ENCODE measurements at regions not wholly inside any gene's neighbourhood (a gene's known extent, or its start where the extent isn't known, plus 50 kb on each side); places are given as distances from the start of the nearest gene placed in this dataset.

DNA sequence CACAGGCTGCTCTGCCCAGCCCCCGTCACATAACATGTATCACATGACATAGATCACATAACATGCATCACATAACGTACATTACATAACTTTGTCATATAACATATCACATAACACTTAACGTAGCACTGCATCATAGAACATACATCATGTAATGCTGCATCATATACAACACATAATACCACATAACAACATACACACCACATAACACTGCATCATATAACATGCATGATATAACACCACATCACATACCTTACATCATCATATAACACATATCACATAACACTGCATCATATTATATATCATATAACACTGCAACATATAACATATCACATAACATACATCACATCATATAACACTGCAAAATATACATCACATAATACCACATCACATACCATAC lies 83.8 kb downstream of the AXIN2 start:
- no peak overlapping the region for H3K4me3 Mint-ChIP-seq
- H3K36me3 Mint-ChIP-seq (ENCODE audit: low read depth), result peaks cover 2% of the 10 kb centered on the region
- peaks cover 16% of the 10 kb centered on the region for H3K9me3 Mint-ChIP-seq
- H3K27me3 Mint-ChIP-seq (ENCODE audit: low read depth), result peaks cover 4% of the 10 kb centered on the region
- peaks cover 45% of the 10 kb centered on the region for H3K4me1 Mint-ChIP-seq
- TF ChIP-seq, protein P1, sequence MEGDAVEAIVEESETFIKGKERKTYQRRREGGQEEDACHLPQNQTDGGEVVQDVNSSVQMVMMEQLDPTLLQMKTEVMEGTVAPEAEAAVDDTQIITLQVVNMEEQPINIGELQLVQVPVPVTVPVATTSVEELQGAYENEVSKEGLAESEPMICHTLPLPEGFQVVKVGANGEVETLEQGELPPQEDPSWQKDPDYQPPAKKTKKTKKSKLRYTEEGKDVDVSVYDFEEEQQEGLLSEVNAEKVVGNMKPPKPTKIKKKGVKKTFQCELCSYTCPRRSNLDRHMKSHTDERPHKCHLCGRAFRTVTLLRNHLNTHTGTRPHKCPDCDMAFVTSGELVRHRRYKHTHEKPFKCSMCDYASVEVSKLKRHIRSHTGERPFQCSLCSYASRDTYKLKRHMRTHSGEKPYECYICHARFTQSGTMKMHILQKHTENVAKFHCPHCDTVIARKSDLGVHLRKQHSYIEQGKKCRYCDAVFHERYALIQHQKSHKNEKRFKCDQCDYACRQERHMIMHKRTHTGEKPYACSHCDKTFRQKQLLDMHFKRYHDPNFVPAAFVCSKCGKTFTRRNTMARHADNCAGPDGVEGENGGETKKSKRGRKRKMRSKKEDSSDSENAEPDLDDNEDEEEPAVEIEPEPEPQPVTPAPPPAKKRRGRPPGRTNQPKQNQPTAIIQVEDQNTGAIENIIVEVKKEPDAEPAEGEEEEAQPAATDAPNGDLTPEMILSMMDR (conservative IDR thresholded peaks at IDR 0.05), result no peak
- no peak overlapping the region for H3K27ac Mint-ChIP-seq (ENCODE audit: unreplicated experiment)
- no peak for DNase-seq (ENCODE audit: low read depth, low spot score)

DNA sequence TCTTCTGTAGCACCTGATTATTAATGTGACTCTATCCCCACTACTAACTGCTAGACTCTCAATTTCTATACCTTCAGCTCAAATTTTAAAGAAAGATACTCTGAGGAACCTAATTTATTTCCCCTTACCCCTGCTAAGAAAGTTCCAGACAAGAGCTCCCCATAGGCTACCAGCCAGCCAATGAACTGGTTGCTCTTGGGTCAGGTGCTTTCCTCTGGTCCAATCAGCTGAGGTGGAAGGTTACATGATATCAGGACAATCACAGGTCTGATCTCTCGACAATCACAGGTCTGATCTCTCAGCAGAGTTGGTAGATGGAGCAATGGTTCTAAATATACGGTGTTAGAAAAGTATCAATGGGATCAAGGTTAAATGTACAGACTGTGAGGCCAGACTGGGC lies 86.8 kb downstream of the AXIN2 start:
- Mint-ChIP-seq H3K4me3 (no peak overlapping the region), H3K27ac (ENCODE audit: unreplicated experiment) (no peak overlapping the region), H3K27me3 (ENCODE audit: low read depth) (peaks cover 4% of the 10 kb centered on the region), H3K4me1 (peaks cover 46% of the 10 kb centered on the region), H3K36me3 (ENCODE audit: low read depth) (peaks cover 2% of the 10 kb centered on the region), H3K9me3 (peaks cover 13% of the 10 kb centered on the region)
- DNase-seq (ENCODE audit: low read depth, low spot score), result no peak
- TF ChIP-seq, protein P1 (conservative IDR thresholded peaks at IDR 0.05), result no peak

DNA sequence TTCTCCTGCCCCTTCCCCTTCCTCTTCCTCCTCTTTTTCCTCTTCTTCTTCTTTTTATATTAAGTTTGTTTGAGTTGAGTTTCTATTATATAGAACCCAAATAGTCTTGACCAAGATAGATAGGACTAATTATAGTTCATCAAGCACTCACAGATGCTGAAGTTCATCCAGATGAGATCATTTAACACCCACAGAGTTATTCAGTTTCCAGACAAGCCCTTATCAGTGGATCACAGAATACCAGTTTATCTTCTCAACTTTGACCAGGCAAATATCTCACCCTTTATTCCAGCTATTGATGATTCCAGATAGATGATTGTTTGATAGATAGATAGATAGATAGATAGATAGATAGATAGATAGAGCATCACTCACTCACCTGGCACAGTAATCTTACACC lies 87.5 kb downstream of the AXIN2 start:
- no peak for DNase-seq (ENCODE audit: low read depth, low spot score)
- TF ChIP-seq, protein P1 (conservative IDR thresholded peaks at IDR 0.05), result no peak
- Mint-ChIP-seq H3K27ac (ENCODE audit: unreplicated experiment) (no peak overlapping the region), H3K4me1 (peaks cover 46% of the 10 kb centered on the region), H3K9me3 (peaks cover 13% of the 10 kb centered on the region), H3K27me3 (ENCODE audit: low read depth) (peaks cover 4% of the 10 kb centered on the region), H3K36me3 (ENCODE audit: low read depth) (peaks cover 2% of the 10 kb centered on the region), H3K4me3 (no peak overlapping the region)

DNA sequence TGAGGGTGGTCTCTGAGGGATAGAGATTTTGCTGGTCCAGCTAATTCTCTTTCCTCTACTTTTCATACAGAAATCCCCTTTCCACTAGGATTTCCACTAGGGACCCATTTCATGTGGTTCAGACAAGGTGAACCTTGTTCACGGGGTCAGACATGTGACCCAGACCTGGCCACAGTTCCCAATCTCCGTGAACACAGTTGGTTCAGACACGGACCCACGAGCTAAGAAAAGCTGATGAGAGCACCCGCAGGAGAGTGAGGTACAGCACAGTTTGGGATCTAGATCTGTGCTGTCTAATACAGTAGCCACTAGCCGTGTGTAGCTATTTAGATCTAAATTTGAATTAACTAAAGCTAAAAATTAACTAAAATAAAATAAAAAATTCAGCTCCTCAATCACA lies 88.1 kb downstream of the AXIN2 start:
- peaks cover 2% of the 10 kb centered on the region for H3K36me3 Mint-ChIP-seq (ENCODE audit: low read depth)
- TF ChIP-seq, protein P1 (conservative IDR thresholded peaks at IDR 0.05), result no peak
- DNase-seq (ENCODE audit: low read depth, low spot score), result no peak
- no peak overlapping the region for H3K27ac Mint-ChIP-seq (ENCODE audit: unreplicated experiment)
- H3K4me3 Mint-ChIP-seq, result no peak overlapping the region
- H3K9me3 Mint-ChIP-seq, result peaks cover 13% of the 10 kb centered on the region
- peaks cover 48% of the 10 kb centered on the region for H3K4me1 Mint-ChIP-seq
- H3K27me3 Mint-ChIP-seq (ENCODE audit: low read depth), result peaks cover 4% of the 10 kb centered on the region

DNA sequence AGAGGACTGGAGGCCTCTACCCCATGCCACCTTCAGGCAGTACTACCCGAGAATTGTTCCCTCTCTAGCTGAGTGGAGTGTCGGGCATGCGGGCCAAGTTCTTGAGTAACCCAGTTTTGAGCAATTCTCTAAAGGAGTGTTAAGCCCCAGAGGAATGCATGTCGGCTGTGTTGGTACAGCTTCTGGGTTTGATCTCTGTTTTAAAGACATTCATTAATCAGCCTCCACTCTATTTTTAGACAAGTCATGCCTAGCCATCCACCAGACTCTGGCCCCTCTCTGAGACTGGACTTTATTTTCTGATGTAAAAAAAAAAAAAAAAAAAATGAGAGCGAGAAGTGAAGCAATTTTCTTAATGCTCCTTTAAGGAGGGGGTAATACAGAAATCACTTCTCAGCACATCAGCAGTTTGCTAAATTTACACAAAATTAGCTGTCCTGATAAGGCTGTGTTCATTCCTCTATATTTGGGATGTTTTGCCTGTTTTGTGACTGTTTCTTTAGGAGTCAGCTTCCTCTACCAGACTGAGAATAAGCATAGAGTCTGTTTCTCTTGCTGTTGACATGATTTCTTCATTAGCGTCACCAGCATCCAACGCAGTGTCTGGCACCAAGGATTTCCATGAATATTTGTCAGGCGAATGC lies 88.7 kb downstream of the AXIN2 start:
- Mint-ChIP-seq H3K4me3 (no peak overlapping the region), H3K9me3 (peaks cover 13% of the 10 kb centered on the region), H3K27ac (ENCODE audit: unreplicated experiment) (no peak overlapping the region), H3K36me3 (ENCODE audit: low read depth) (peaks cover 2% of the 10 kb centered on the region), H3K27me3 (ENCODE audit: low read depth) (peaks cover 4% of the 10 kb centered on the region), H3K4me1 (peaks cover 50% of the 10 kb centered on the region)
- TF ChIP-seq, protein P1 (conservative IDR thresholded peaks at IDR 0.05), result no peak
- no peak for DNase-seq (ENCODE audit: low read depth, low spot score)

All from neural crest cell (in vitro differentiated cells).